ENCODE measurements at regions not wholly inside any gene's neighbourhood (a gene's known extent, or its start where the extent isn't known, plus 50 kb on each side); places are given as distances from the start of the nearest gene placed in this dataset.

GRCh38 chr6:66499851-66500250, 792.8 kb upstream of the EYS start:
- TF ChIP-seq EGR1 (IDR thresholded peaks at IDR 0.05) (no peak), RAD21 (IDR thresholded peaks at IDR 0.05; ENCODE audit: low read depth) (no peak)

- TF ChIP-seq ZBTB7A (IDR thresholded peaks at IDR 0.05; ENCODE audit: low read depth) (no peak), RAD21 (IDR thresholded peaks at IDR 0.05; ENCODE audit: low read depth) (peak; percentile 66), YY1 (IDR thresholded peaks at IDR 0.05; ENCODE audit: low read depth) (no peak), NFIC (IDR thresholded peaks at IDR 0.05) (no peak)
These were observed 789.6 kb upstream of the EYS start for GRCh38 chr6:66496659-66497058.

- TF ChIP-seq FOXM1 (IDR thresholded peaks at IDR 0.05; ENCODE audit: borderline replicate concordance, low read depth) = no peak
- no peak for TF ChIP-seq NFIC (IDR thresholded peaks at IDR 0.05)
- no peak for TF ChIP-seq RAD21 (IDR thresholded peaks at IDR 0.05; ENCODE audit: low read depth)
- no peak for TF ChIP-seq ZBTB7A (IDR thresholded peaks at IDR 0.05; ENCODE audit: low read depth)
- TF ChIP-seq CEBPB (IDR thresholded peaks at IDR 0.05) = no peak
- no peak for TF ChIP-seq EP300 (IDR thresholded peaks at IDR 0.05; ENCODE audit: borderline replicate concordance)
- TF ChIP-seq REST (IDR thresholded peaks at IDR 0.05; ENCODE audit: low read depth) = no peak
- TF ChIP-seq YY1 (IDR thresholded peaks at IDR 0.05; ENCODE audit: low read depth) = no peak
- TF ChIP-seq TCF12 (IDR thresholded peaks at IDR 0.05; ENCODE audit: low read depth) = no peak
- TF ChIP-seq TEAD4 (IDR thresholded peaks at IDR 0.05) = no peak
- no peak for TF ChIP-seq EGR1 (IDR thresholded peaks at IDR 0.05)
- no peak for TF ChIP-seq MAX (IDR thresholded peaks at IDR 0.05)
- no peak for TF ChIP-seq USF1 (IDR thresholded peaks at IDR 0.05)
These were observed 782.4 kb upstream of the EYS start for GRCh38 chr6:66489269-66489987.

GRCh38 chr6:66481216-66481615, 774.2 kb upstream of the EYS start:
- TF ChIP-seq REST (IDR thresholded peaks at IDR 0.05; ENCODE audit: low read depth) (no peak), RAD21 (IDR thresholded peaks at IDR 0.05; ENCODE audit: low read depth) (no peak), EP300 (IDR thresholded peaks at IDR 0.05; ENCODE audit: borderline replicate concordance) (no peak), USF1 (IDR thresholded peaks at IDR 0.05) (no peak), TEAD4 (IDR thresholded peaks at IDR 0.05) (no peak), TAF1 (IDR thresholded peaks at IDR 0.05; ENCODE audit: low read depth) (no peak)

- 0 out of 2 replicates have a peak, but pooled peaks have one; percentile 45 for TF ChIP-seq CEBPB (IDR thresholded peaks at IDR 0.05)
- no peak for TF ChIP-seq USF1 (IDR thresholded peaks at IDR 0.05)
- 0 out of 2 replicates have a peak, but pooled peaks have one; percentile 32 for TF ChIP-seq MAX (IDR thresholded peaks at IDR 0.05)
- peak; percentile 81 for TF ChIP-seq NFIC (IDR thresholded peaks at IDR 0.05)
These were observed 771.7 kb upstream of the EYS start for GRCh38 chr6:66478705-66479104.

- no peak for TF ChIP-seq ZBTB7A (IDR thresholded peaks at IDR 0.05; ENCODE audit: low read depth)
- no peak for TF ChIP-seq TEAD4 (IDR thresholded peaks at IDR 0.05)
- no peak for TF ChIP-seq CREB1 (IDR thresholded peaks at IDR 0.05; ENCODE audit: low read depth)
- TF ChIP-seq FOXM1 (IDR thresholded peaks at IDR 0.05; ENCODE audit: borderline replicate concordance, low read depth) = no peak
- TF ChIP-seq MAX (IDR thresholded peaks at IDR 0.05) = no peak
- TF ChIP-seq REST (IDR thresholded peaks at IDR 0.05; ENCODE audit: low read depth) = no peak
- TF ChIP-seq NFIC (IDR thresholded peaks at IDR 0.05) = no peak
- no peak for TF ChIP-seq TAF1 (IDR thresholded peaks at IDR 0.05; ENCODE audit: low read depth)
- no peak for TF ChIP-seq EP300 (IDR thresholded peaks at IDR 0.05; ENCODE audit: borderline replicate concordance)
- no peak for TF ChIP-seq TCF12 (IDR thresholded peaks at IDR 0.05; ENCODE audit: low read depth)
- no peak for TF ChIP-seq CEBPB (IDR thresholded peaks at IDR 0.05)
These were observed 728.3 kb upstream of the EYS start for GRCh38 chr6:66435321-66435720.
